ENCODE measurements at regions not wholly inside any gene's neighbourhood (a gene's known extent, or its start where the extent isn't known, plus 50 kb on each side); places are given as distances from the start of the nearest gene placed in this dataset.

DNA sequence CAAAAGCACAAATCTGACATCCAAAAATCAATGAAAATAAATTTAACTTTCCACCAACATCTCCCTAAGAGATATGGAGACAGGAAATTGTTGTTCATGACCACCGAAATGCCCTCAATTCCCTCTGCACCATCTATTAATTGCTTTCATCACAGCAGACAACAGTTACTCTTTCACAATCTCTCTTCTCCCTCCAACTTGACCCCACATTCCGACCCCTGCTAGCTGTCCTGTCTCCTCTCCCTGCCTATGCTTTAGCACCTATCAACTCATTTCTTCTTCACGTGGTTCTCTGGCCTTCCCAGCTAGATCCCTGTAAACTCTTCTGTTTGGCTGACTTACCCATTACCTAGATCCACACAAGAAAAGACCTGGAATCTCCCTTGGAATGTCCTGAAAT lies 173.9 kb upstream of the ADAMTS9 start:
- ChIA-PET POLR2A (no interaction called here), CTCF (no interaction called here)
- DNase-seq (ENCODE audit: low read depth, low spot score): no peak
- no peak overlapping the region for H3K27ac ChIP-seq (ENCODE audit: low read depth, low read length)
- no peak overlapping the region for H3K4me3 ChIP-seq (ENCODE audit: low read depth, low read length)
- TF ChIP-seq, protein P1, sequence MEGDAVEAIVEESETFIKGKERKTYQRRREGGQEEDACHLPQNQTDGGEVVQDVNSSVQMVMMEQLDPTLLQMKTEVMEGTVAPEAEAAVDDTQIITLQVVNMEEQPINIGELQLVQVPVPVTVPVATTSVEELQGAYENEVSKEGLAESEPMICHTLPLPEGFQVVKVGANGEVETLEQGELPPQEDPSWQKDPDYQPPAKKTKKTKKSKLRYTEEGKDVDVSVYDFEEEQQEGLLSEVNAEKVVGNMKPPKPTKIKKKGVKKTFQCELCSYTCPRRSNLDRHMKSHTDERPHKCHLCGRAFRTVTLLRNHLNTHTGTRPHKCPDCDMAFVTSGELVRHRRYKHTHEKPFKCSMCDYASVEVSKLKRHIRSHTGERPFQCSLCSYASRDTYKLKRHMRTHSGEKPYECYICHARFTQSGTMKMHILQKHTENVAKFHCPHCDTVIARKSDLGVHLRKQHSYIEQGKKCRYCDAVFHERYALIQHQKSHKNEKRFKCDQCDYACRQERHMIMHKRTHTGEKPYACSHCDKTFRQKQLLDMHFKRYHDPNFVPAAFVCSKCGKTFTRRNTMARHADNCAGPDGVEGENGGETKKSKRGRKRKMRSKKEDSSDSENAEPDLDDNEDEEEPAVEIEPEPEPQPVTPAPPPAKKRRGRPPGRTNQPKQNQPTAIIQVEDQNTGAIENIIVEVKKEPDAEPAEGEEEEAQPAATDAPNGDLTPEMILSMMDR (IDR thresholded peaks at IDR 0.05; ENCODE audit: low read depth, low read length): no peak
- no peaks in the 10 kb centered on the region for H3K27me3 ChIP-seq (ENCODE audit: control insufficient read depth, insufficient read depth, low read length)
- no peaks in the 10 kb centered on the region for H3K9me3 ChIP-seq (ENCODE audit: control insufficient read depth, insufficient read depth, low read length)

DNA sequence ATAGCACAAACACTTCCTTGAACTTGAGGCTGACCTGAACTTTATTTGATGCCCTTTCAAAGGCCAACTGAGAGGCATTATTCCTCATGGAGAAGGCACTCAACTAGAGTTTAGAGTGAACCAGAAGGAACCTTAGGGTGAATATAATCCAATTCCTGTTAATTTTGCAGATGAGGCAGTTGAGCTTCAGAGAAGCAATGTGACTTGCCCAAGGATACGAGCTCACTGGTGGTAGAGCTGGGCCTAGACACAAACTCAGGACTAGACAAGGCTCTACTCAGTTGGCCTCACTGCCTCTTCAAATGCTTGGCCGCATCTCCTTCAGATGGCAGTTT lies 172.7 kb upstream of the ADAMTS9 start:
- H3K27me3 ChIP-seq (ENCODE audit: control insufficient read depth, insufficient read depth, low read length): no peaks in the 10 kb centered on the region
- no peaks in the 10 kb centered on the region for H3K9me3 ChIP-seq (ENCODE audit: control insufficient read depth, insufficient read depth, low read length)
- CTCF ChIA-PET: no interaction called here
- no peak overlapping the region for H3K27ac ChIP-seq (ENCODE audit: low read depth, low read length)
- no peak for DNase-seq (ENCODE audit: low read depth, low spot score)
- TF ChIP-seq, protein P1 (IDR thresholded peaks at IDR 0.05; ENCODE audit: low read depth, low read length): no peak
- H3K4me3 ChIP-seq (ENCODE audit: low read depth, low read length): no peak overlapping the region
- POLR2A ChIA-PET: no interaction called here

DNA sequence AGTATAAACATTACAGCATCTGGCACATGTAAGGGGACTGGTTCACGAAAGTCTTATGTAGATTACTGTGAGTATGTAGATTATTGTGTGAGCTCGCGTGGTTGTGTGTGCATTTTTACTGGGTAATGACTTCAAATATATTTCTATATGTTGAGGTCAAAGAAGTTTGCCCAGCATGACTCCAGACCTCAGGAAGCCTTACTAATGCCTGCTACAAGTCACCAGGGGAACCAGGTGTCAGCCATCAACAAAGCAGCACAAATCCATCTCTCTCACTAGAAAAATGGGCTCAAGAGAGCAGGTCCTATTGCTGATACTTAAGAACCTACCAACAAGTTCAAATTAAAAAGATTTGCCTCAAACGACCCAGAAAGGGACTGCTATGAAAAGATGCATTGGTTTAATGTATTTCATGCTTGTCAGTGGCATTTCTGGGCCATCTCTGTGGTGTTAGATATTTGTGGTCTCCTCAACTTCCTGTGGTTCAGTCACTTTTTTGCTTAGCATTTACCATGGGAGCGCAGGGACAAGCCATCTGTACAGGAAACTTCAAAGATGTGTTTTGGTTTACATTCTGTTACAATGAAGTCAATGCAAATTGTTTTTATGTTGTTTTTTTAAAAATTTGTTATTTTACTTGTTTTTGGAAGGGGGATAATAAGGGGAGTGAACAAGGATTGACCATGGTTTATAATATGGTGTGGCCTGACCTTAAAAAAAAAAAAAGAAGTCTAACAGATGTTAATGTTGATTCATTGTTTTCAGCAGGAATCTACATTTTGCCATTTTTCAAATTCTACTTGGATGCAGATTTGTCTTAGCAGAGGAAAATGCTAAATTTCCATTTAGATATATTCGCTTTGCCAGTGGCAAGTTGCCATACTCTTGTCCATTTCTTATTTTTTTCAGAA lies 172.1 kb upstream of the ADAMTS9 start:
- no peaks in the 10 kb centered on the region for H3K27me3 ChIP-seq (ENCODE audit: control insufficient read depth, insufficient read depth, low read length)
- no peak overlapping the region for H3K27ac ChIP-seq (ENCODE audit: low read depth, low read length)
- no peak overlapping the region for H3K4me3 ChIP-seq (ENCODE audit: low read depth, low read length)
- H3K9me3 ChIP-seq (ENCODE audit: control insufficient read depth, insufficient read depth, low read length): no peaks in the 10 kb centered on the region
- ChIA-PET POLR2A (no interaction called here), CTCF (no interaction called here)
- TF ChIP-seq, protein P1 (IDR thresholded peaks at IDR 0.05; ENCODE audit: low read depth, low read length): no peak
- DNase-seq (ENCODE audit: low read depth, low spot score): no peak

DNA sequence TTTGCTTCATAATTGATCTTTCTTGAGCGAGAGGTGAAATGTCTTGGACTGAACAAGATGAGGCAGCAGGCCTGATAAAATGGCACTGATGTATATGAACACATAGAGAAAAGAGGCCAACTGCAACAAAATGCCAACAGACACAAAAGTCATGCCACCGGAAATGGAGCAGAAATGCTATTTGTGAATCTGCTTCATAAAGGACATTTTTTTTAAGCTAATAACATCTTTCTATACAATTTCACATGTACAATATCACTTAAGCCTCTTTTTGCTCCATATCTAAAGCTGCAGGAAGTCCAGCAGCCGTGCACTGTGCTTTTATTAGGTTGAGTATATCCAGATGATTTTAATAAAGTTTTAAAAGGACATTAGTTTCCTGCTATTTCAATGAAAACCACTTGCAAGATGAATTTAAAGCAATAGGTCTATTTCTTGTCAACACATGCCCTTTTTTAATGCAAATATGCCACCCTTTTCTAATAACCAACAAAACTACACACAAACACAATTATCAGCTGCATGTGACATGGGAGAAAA lies 169.2 kb upstream of the ADAMTS9 start:
- TF ChIP-seq, protein P1 (IDR thresholded peaks at IDR 0.05; ENCODE audit: low read depth, low read length): no peak
- Histone ChIP-seq H3K9me3 (ENCODE audit: control insufficient read depth, insufficient read depth, low read length) (no peaks in the 10 kb centered on the region), H3K27me3 (ENCODE audit: control insufficient read depth, insufficient read depth, low read length) (no peaks in the 10 kb centered on the region), H3K4me3 (ENCODE audit: low read depth, low read length) (no peak overlapping the region), H3K27ac (ENCODE audit: low read depth, low read length) (no peak overlapping the region)
- ChIA-PET POLR2A (no interaction called here), CTCF (no interaction called here)
- DNase-seq (ENCODE audit: low read depth, low spot score): no peak

GRCh38 chr3:64856106-64856505 lies 168.3 kb upstream of the ADAMTS9 start:
- TF ChIP-seq, protein P1 (IDR thresholded peaks at IDR 0.05; ENCODE audit: low read depth, low read length): no peak
- H3K4me3 ChIP-seq (ENCODE audit: low read depth, low read length): no peak overlapping the region
- CTCF ChIA-PET: no interaction called here
- H3K27ac ChIP-seq (ENCODE audit: low read depth, low read length): no peak overlapping the region
- H3K9me3 ChIP-seq (ENCODE audit: control insufficient read depth, insufficient read depth, low read length): no peaks in the 10 kb centered on the region
- no peak for DNase-seq (ENCODE audit: low read depth, low spot score)
- H3K27me3 ChIP-seq (ENCODE audit: control insufficient read depth, insufficient read depth, low read length): no peaks in the 10 kb centered on the region
- POLR2A ChIA-PET: no interaction called here
